ENCODE measurements at regions not wholly inside any gene's neighbourhood (a gene's known extent, or its start where the extent isn't known, plus 50 kb on each side); places are given as distances from the start of the nearest gene placed in this dataset.

DNA sequence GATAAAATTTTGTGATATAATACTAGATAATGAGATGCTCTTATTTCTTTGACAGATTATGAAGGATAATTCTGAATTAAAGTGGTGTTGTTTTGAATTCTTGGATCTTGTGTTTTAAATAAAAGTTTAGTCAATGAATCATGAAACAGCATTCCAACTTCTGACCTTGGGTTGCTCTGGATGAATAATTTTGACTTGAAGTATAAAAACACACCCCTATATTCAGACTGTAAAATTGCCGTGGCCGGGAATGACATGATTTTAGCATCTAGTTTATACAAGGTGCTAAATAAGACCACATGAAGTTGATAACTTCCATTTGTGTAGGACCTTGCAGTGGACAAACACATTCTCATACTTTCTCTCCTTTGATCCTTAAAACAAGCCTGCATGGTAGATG lies 67.2 kb upstream of the DAP start:
- TF ChIP-seq CTCF (IDR thresholded peaks at IDR 0.05 in 4 of 5, conservative IDR thresholded peaks at IDR 0.05 in 1 of 5) (no peak), POLR2A (IDR thresholded peaks at IDR 0.05) (no peak)

Data from gastrocnemius medialis (tissue), 4 donors.